SK-N-SH treated with all-trans-retinoic acid at 6 μM for 48 hours (cell line): ENCODE measurements at regions not wholly inside any gene's neighbourhood (a gene's known extent, or its start where the extent isn't known, plus 50 kb on each side); places are given as distances from the start of the nearest gene placed in this dataset.

ENCODE experiments used
- CSRNP3 ChIP-seq: fragments of 250-450 bp; sonication (Bioruptor Pico); IDR thresholded peaks from 2 replicates; pipeline ENCODE4 v1.5.1; 2021; ENCODE audit warnings: mild to moderate bottlenecking, moderate library complexity
- ISL1 ChIP-seq: fragments of 250-450 bp; sonication (Bioruptor Pico); IDR thresholded peaks from 2 replicates; pipeline ENCODE4 v2.1.2; 2022; ENCODE audit warnings: mild to moderate bottlenecking, moderate library complexity

- TF ChIP-seq CSRNP3 (CRISPR knock-in tag) = no peak
- TF ChIP-seq ISL1 = no peak
Measured at GRCh38 chr4:53653484-53654053, 62.3 kb upstream of the LNX1 start.
